HEK293 (cell line): ENCODE measurements at regions not wholly inside any gene's neighbourhood (a gene's known extent, or its start where the extent isn't known, plus 50 kb on each side); places are given as distances from the start of the nearest gene placed in this dataset.

Experiments
- CTCF ChIA-PET: fragments of 350-600 bp; formaldehyde crosslinking; extraction: SDS; loops from one replicate; lab custom pipeline; 2021; ENCODE audit warnings: antibody characterized with exemption; lab: Yijun Ruan, JAX
- POLR2A ChIA-PET: fragments of 300-600 bp; formaldehyde crosslinking; extraction: SDS; loops from one replicate; lab custom pipeline; 2020; ENCODE audit warnings: antibody characterized with exemption, inconsistent platforms; lab: Yijun Ruan, JAX
- H3K27ac ChIP-seq: fragments of 200-500 bp; sonication (Bioruptor generic); 2 replicates; pipeline ENCODE4 v1.5.1; 2014; ENCODE audit warnings: low read depth, low read length, control low read depth, inconsistent platforms; ENCODE audit errors: extremely low read depth
- H3K36me3 ChIP-seq, 2 experiments: fragments of 200-500 bp in 1 of 2; sonication (Bioruptor generic) in 1 of 2; 1 replicate in 1 of 2; 2 replicates in 1 of 2; pipeline ENCODE4 v1.5.1; 2014 to 2017; ENCODE audit warnings: inconsistent platforms in 2 of 2, low read length in 2 of 2; ENCODE audit not compliant: control insufficient read depth in 2 of 2, insufficient read depth in 1 of 2
- H3K4me1 ChIP-seq: fragments of 200-500 bp; sonication (Bioruptor generic); 2 replicates; pipeline ENCODE4 v1.5.1; 2014; ENCODE audit warnings: mild to moderate bottlenecking, low read length, inconsistent platforms; ENCODE audit not compliant: control insufficient read depth, insufficient read depth
- H3K4me3 ChIP-seq: 2 replicates; pipeline ENCODE4 v1.5.1; 2011; ENCODE audit warnings: low read depth, mild to moderate bottlenecking, control low read depth, low read length, moderate library complexity
- H3K9me3 ChIP-seq: fragments of 200-500 bp; sonication (Bioruptor generic); 2 replicates; pipeline ENCODE4 v1.5.1; 2014; ENCODE audit warnings: low read depth, low read length, inconsistent platforms; ENCODE audit not compliant: control insufficient read depth, insufficient read depth
- EGR2 ChIP-seq: fragments of 450-650 bp; formaldehyde crosslinking; IDR thresholded peaks from 2 replicates; pipeline ENCODE4 v1.5.1; 2016; ENCODE audit warnings: low read depth, missing biosample characterization, missing genetic modification characterization
- GLIS1 ChIP-seq: fragments of 450-650 bp; formaldehyde crosslinking; IDR thresholded peaks from 2 replicates; pipeline ENCODE4 v1.5.1; 2016; ENCODE audit warnings: missing biosample characterization, missing genetic modification characterization
- KLF8 ChIP-seq: fragments of 450-650 bp; formaldehyde crosslinking; IDR thresholded peaks from 2 replicates; pipeline ENCODE4 v1.5.1; 2016; ENCODE audit warnings: missing biosample characterization, missing genetic modification characterization
- MEIS1 ChIP-seq: sonication (generic); formaldehyde crosslinking; IDR thresholded peaks from 2 replicates; pipeline ENCODE4 v1.8.1; 2022; ENCODE audit warnings: missing genetic modification reagents, mild to moderate bottlenecking, borderline replicate concordance
- PRDM1 ChIP-seq: fragments of 450-650 bp; formaldehyde crosslinking; IDR thresholded peaks from 2 replicates; pipeline ENCODE4; 2016; ENCODE audit warnings: missing biosample characterization, missing genetic modification characterization
- PRDM2 ChIP-seq: fragments of 450-650 bp; formaldehyde crosslinking; IDR thresholded peaks from 2 replicates; pipeline ENCODE4 v1.5.1; 2016; ENCODE audit warnings: missing biosample characterization, missing genetic modification characterization, borderline replicate concordance
- REPIN1 ChIP-seq: fragments of 450-650 bp; formaldehyde crosslinking; IDR thresholded peaks from 2 replicates; pipeline ENCODE4 v1.5.1; 2017; ENCODE audit warnings: missing biosample characterization, missing genetic modification characterization, low read depth
- SALL2 ChIP-seq: fragments of 450-650 bp; formaldehyde crosslinking; IDR thresholded peaks from 2 replicates; pipeline ENCODE4 v1.5.0; 2017; ENCODE audit warnings: missing biosample characterization, mild to moderate bottlenecking, missing genetic modification characterization, borderline replicate concordance
- ZBTB20 ChIP-seq: fragments of 450-650 bp; formaldehyde crosslinking; IDR thresholded peaks from 2 replicates; pipeline ENCODE4 v1.5.1; 2016; ENCODE audit warnings: missing biosample characterization, missing genetic modification characterization
- ZBTB21 ChIP-seq: fragments of 450-650 bp; formaldehyde crosslinking; IDR thresholded peaks from 2 replicates; pipeline ENCODE4 v1.5.1; 2017; ENCODE audit warnings: missing biosample characterization, missing genetic modification characterization
- ZBTB48 ChIP-seq: fragments of 450-650 bp; formaldehyde crosslinking; IDR thresholded peaks from 2 replicates; pipeline ENCODE4 v1.5.1; 2016; ENCODE audit warnings: missing biosample characterization, missing genetic modification characterization
- ZBTB49 ChIP-seq: fragments of 450-650 bp; formaldehyde crosslinking; IDR thresholded peaks from 2 replicates; pipeline ENCODE4 v1.5.1; 2016; ENCODE audit warnings: missing biosample characterization, missing genetic modification characterization, low read depth
- ZEB2 ChIP-seq: fragments of 450-650 bp; formaldehyde crosslinking; IDR thresholded peaks from 2 replicates; pipeline ENCODE4 v1.5.1; 2016; ENCODE audit warnings: missing biosample characterization, missing genetic modification characterization
- ZIC2 ChIP-seq: fragments of 450-650 bp; formaldehyde crosslinking; IDR thresholded peaks from 2 replicates; pipeline ENCODE4 v1.5.1; 2016; ENCODE audit warnings: missing biosample characterization, missing genetic modification characterization
- ZNF10 ChIP-seq: fragments of 450-650 bp; formaldehyde crosslinking; IDR thresholded peaks from 2 replicates; pipeline ENCODE4 v1.5.1; 2017; ENCODE audit warnings: missing biosample characterization, missing genetic modification characterization
- ZNF132 ChIP-seq: fragments of 450-650 bp; formaldehyde crosslinking; IDR thresholded peaks from 2 replicates; pipeline ENCODE4 v1.5.1; 2017; ENCODE audit warnings: missing biosample characterization, missing genetic modification characterization, borderline replicate concordance
- ZNF184 ChIP-seq: fragments of 450-650 bp; IDR thresholded peaks from 2 replicates; pipeline ENCODE4 v1.5.1; 2018; ENCODE audit warnings: missing biosample characterization, mild to moderate bottlenecking, missing genetic modification characterization
- ZNF324 ChIP-seq: fragments of 450-650 bp; formaldehyde crosslinking; IDR thresholded peaks from 2 replicates; pipeline ENCODE4 v1.5.1; 2016; ENCODE audit warnings: missing biosample characterization, missing genetic modification characterization
- ZNF335 ChIP-seq: fragments of 450-650 bp; formaldehyde crosslinking; conservative IDR thresholded peaks from 2 replicates; pipeline ENCODE4 v1.5.1; 2016; ENCODE audit warnings: missing biosample characterization, missing genetic modification characterization
- ZNF521 ChIP-seq: fragments of 450-650 bp; formaldehyde crosslinking; IDR thresholded peaks from 2 replicates; pipeline ENCODE4 v1.5.1; 2017; ENCODE audit warnings: missing biosample characterization, mild to moderate bottlenecking, missing genetic modification characterization
- ZNF544 ChIP-seq: fragments of 450-650 bp; formaldehyde crosslinking; IDR thresholded peaks from 2 replicates; pipeline ENCODE4 v1.5.0; 2017; ENCODE audit warnings: missing biosample characterization, missing genetic modification characterization
- ZNF629 ChIP-seq: fragments of 450-650 bp; formaldehyde crosslinking; IDR thresholded peaks from 2 replicates; pipeline ENCODE4 v1.5.1; 2017; ENCODE audit warnings: missing biosample characterization, missing genetic modification characterization
- ZNF701 ChIP-seq: fragments of 450-650 bp; formaldehyde crosslinking; IDR thresholded peaks from 2 replicates; pipeline ENCODE4 v1.5.1; 2016; ENCODE audit warnings: missing biosample characterization, missing genetic modification characterization
- ZSCAN23 ChIP-seq: fragments of 450-650 bp; formaldehyde crosslinking; IDR thresholded peaks from 2 replicates; pipeline ENCODE4 v1.5.1; 2016; ENCODE audit warnings: missing biosample characterization, missing genetic modification characterization

GRCh38 chr1:63248216-63248615 is 74.2 kb upstream of the FOXD3 start (continued):
- TF ChIP-seq PRDM2 (tag by site-specific recombination) (no peak), ZBTB49 (tag by site-specific recombination) (no peak), ZSCAN23 (tag by site-specific recombination) (no peak), ZBTB20 (no peak), ZNF544 (tag by site-specific recombination) (no peak), ZIC2 (tag by site-specific recombination) (no peak), ZNF184 (tag by site-specific recombination) (no peak), EGR2 (tag by site-specific recombination) (no peak)

GRCh38 chr1:63255153-63255552 is 67.2 kb upstream of the FOXD3 start:
- POLR2A ChIA-PET, result no interaction called here
- CTCF ChIA-PET, result interaction anchor here (0.7 kb wide), 1 partner anchor 12 kb away, joined by 9 read pairs; no protein-coding TSS in a partner anchor
- no peaks in the 10 kb centered on the region for H3K36me3 ChIP-seq
- no peak overlapping the region for H3K4me3 ChIP-seq
- TF ChIP-seq ZNF701 (tag by site-specific recombination), result no peak
- TF ChIP-seq SALL2 (tag by site-specific recombination), result no peak
- no peak for TF ChIP-seq ZNF132 (tag by site-specific recombination)
- TF ChIP-seq REPIN1, result no peak
- no peak for TF ChIP-seq MEIS1 (CRISPR knock-in tag)
- TF ChIP-seq ZNF324, result no peak
- TF ChIP-seq ZNF10, result no peak
- H3K9me3 ChIP-seq, result no peaks in the 10 kb centered on the region
- H3K27ac ChIP-seq, result no peak overlapping the region
- no peaks in the 10 kb centered on the region for H3K4me1 ChIP-seq

GRCh38 chr1:63261736-63262458 is 60.5 kb upstream of the FOXD3 start:
- ChIA-PET CTCF (no interaction called here), POLR2A (no interaction called here)
- H3K27ac ChIP-seq, result no peak overlapping the region
- H3K9me3 ChIP-seq, result no peaks in the 10 kb centered on the region
- H3K36me3 ChIP-seq, result no peaks in the 10 kb centered on the region
- H3K4me3 ChIP-seq, result no peak overlapping the region
- H3K4me1 ChIP-seq, result no peaks in the 10 kb centered on the region
- TF ChIP-seq ZEB2 (0 out of 2 replicates have a peak, but pooled peaks have one; percentile 43), KLF8 (tag by site-specific recombination) (no peak), ZNF629 (peak; percentile 44; the same call in 1 of the 2 replicates), PRDM1 (tag by site-specific recombination) (peak; percentile 43; the same call in 1 of the 2 replicates), ZNF335 (tag by site-specific recombination) (0 out of 2 replicates have a peak, but pooled peaks have one; percentile 33), ZNF521 (no peak), ZBTB21 (tag by site-specific recombination) (peak; percentile 56; the same call in 1 of the 2 replicates), GLIS1 (peak; percentile 67), ZBTB48 (peak; percentile 69)
